ENCODE measurements at regions not wholly inside any gene's neighbourhood (a gene's known extent, or its start where the extent isn't known, plus 50 kb on each side); places are given as distances from the start of the nearest gene placed in this dataset.
"Not testable (repeated sequence)": the region's sequence is repeated elsewhere in the genome, so short reads cannot be mapped to it uniquely, and the experiment has no call there.

DNA sequence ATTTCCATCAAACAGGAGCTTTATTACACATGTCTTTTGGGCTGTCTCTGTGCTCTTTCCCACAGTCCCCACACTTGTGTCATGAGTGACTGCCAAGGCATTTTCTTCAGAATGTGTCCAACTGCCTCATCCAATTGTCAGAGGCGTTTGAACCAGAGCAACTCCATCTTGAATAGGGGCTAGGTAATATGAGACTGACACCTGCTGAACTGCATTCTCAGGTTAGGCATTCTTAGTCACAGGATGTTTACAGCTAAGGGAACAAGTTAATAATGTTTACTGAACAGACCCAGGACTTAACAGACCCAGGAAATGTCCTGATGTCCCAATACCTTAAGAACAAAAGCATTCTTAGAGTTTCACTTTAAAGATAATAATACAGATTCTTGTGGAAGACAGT lies 595.5 kb downstream of the REEP3 start:
- peaks cover 3% of the 10 kb centered on the region; the same call in 1 of the 2 replicates for H3K27me3 ChIP-seq (ENCODE audit: low read depth)
- H3K4me3 ChIP-seq, result no peak overlapping the region
- DNase-seq (ENCODE audit: low spot score in 2 of 2), result no peak
- H3K36me3 ChIP-seq (replicated peaks), result no peaks in the 10 kb centered on the region
- H3K9me3 ChIP-seq, result no peaks in the 10 kb centered on the region
- in situ Hi-C loops (cut with MboI; ENCODE audit: low sequenced_read_pairs), result no loop called here
- H3K4me1 ChIP-seq, result no peaks in the 10 kb centered on the region

DNA sequence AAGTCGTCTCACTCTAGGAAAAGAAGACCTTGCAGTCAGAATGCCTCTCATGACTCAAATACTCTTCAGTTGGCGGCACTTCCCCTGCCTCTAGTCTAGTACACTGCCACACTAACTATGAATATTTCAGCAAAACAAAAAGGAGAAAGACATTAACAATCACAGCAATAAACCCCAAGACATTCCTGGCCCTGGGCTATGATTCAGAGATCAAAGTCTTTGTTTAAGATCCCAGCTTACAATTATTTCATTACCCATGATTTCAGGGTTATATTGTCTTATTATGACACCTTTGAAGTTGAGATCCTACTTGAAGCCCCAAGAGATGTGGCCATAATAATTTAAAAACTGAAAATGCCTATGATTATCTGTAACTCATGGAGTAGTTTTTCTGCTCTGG lies 597.5 kb downstream of the REEP3 start:
- peaks cover 3% of the 10 kb centered on the region; the same call in 1 of the 2 replicates for H3K27me3 ChIP-seq (ENCODE audit: low read depth)
- H3K4me3 ChIP-seq, result no peak overlapping the region
- H3K36me3 ChIP-seq (replicated peaks), result no peaks in the 10 kb centered on the region
- DNase-seq (ENCODE audit: low spot score in 2 of 2), result no peak
- no peaks in the 10 kb centered on the region for H3K4me1 ChIP-seq
- no peaks in the 10 kb centered on the region for H3K9me3 ChIP-seq
- in situ Hi-C loops (cut with MboI; ENCODE audit: low sequenced_read_pairs), result no loop called here

DNA sequence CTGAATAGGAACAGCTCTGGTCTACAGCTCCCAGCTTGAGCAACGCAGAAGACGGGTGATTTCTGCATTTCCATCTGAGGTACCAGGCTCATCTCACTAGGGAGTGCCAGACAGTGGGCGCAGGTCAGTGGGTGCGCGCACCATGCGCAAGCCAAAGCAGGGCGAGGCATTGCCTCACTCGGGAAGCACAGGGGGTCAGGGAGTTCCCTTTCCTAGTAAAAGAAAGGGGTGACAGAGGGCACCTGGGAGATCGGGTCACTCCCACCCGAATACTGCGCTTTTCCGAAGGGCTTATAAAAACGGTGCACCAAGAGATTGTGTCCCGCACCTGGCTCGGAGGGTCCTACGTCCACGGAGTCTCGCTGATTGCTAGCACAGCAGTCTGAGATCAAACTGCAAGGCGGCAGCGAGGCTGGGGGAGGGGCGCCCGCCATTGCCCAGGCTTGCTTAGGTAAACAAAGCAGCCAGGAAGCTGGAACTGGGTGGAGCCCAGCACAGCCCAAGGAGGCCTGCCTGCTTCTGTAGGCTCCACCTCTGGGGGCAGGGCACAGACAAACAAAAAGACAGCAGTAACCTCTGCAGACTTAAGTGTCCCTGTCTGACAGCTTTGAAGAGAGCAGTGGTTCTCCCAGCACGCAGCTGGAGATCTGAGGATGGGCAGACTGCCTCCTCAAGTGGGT lies 599.2 kb downstream of the REEP3 start:
- H3K27me3 ChIP-seq (ENCODE audit: low read depth); H3K9me3 ChIP-seq; H3K36me3 ChIP-seq (replicated peaks); H3K4me3 ChIP-seq; in situ Hi-C loops (cut with MboI; ENCODE audit: low sequenced_read_pairs); H3K4me1 ChIP-seq; DNase-seq (ENCODE audit: low spot score in 2 of 2): not testable (repeated sequence)

DNA sequence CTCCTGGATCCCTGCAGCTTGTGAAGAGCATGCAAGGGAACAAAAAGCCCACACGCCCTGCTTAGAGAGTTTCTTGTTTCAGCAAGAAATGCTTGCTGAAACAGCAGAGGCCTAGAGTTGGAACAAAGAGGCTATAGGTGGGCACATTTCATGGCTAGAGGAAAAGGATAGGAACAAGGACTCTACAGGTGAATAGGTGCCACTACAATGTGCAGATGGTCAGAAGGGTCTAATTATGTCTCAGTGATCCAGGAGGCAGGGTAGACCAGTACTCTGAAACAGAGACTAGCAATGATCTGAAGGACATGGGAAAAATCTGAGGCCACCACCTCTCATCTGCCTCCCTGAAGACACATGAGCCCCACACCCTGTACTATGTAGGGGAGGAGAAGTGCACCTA lies 609.0 kb downstream of the REEP3 start:
- in situ Hi-C loops (cut with MboI; ENCODE audit: low sequenced_read_pairs), result no loop called here
- DNase-seq (ENCODE audit: low spot score in 2 of 2), result no peak
- Histone ChIP-seq H3K36me3 (replicated peaks) (no peaks in the 10 kb centered on the region), H3K9me3 (no peaks in the 10 kb centered on the region), H3K4me3 (no peak overlapping the region), H3K27me3 (ENCODE audit: low read depth) (peaks cover 3% of the 10 kb centered on the region; the same call in 1 of the 2 replicates), H3K4me1 (no peaks in the 10 kb centered on the region)

DNA sequence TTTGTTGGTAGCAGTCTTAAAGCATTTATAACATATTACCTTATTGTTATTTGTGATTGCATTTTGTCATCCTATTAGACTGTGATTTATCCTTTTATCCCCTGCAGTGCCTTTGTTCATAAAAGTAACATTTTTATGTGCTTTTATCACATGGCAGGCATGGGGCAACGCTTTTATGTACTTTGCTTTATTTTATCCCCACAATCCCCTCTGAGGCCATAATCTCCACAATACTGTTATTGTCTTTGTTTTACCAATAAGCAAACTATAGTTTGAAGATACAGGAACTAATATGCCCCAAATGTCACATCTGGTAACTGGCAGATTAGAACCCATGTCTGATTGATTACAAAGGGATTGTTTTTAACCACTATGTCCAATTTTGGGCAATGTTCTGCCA lies 613.5 kb downstream of the REEP3 start:
- DNase-seq (ENCODE audit: low spot score in 2 of 2), result no peak
- Histone ChIP-seq H3K36me3 (replicated peaks) (no peaks in the 10 kb centered on the region), H3K9me3 (no peaks in the 10 kb centered on the region), H3K4me1 (no peaks in the 10 kb centered on the region), H3K27me3 (ENCODE audit: low read depth) (peaks cover 3% of the 10 kb centered on the region; the same call in 1 of the 2 replicates), H3K4me3 (no peak overlapping the region)
- in situ Hi-C loops (cut with MboI; ENCODE audit: low sequenced_read_pairs), result no loop called here

DNA sequence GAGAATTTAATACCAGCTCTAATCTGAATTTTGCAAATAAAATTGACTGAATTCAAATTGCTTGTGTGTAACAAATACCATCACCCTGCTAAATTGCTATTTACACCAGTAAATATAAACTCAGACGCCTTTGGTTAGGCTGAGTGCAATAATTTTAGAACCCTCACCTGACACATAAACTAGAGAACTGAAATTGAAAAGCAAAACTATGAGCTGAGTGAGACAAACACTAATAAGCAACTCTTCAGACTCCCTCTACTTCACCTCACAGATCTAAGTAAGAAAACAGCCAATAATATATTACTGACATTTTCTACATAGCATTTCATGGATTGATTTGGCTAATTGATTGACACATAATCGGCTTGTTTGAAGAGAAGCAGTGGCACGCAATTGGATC lies 621.2 kb downstream of the REEP3 start:
- Histone ChIP-seq H3K4me3 (no peak overlapping the region), H3K4me1 (no peaks in the 10 kb centered on the region), H3K36me3 (replicated peaks) (no peaks in the 10 kb centered on the region), H3K9me3 (no peaks in the 10 kb centered on the region), H3K27me3 (ENCODE audit: low read depth) (no peaks in the 10 kb centered on the region)
- no peak for DNase-seq (ENCODE audit: low spot score in 2 of 2)
- in situ Hi-C loops (cut with MboI; ENCODE audit: low sequenced_read_pairs), result no loop called here

DNA sequence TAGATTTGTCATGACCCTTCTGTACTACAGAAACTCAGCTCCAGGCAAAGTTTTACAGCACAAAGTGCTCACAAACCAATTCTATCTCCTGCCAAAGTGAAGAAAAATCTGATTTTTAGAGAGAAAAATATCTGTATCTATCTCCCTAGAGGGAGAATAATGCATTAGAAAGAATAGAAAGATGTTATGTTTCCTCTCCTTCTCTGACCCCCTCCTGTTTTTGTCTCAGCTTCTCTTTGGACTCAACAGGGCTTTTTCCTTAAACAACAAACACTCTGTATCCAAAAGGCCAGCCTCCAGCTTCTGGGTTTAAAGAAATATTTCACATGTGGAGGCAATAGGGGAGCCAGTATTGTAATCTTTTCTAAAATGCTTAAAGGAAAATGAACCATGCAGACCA lies 627.4 kb downstream of the REEP3 start:
- in situ Hi-C loops (cut with MboI; ENCODE audit: low sequenced_read_pairs), result no loop called here
- H3K36me3 ChIP-seq (replicated peaks), result no peaks in the 10 kb centered on the region
- H3K27me3 ChIP-seq (ENCODE audit: low read depth), result no peaks in the 10 kb centered on the region
- no peaks in the 10 kb centered on the region for H3K9me3 ChIP-seq
- DNase-seq (ENCODE audit: low spot score in 2 of 2), result no peak
- H3K4me3 ChIP-seq, result no peak overlapping the region
- H3K4me1 ChIP-seq, result no peaks in the 10 kb centered on the region

DNA sequence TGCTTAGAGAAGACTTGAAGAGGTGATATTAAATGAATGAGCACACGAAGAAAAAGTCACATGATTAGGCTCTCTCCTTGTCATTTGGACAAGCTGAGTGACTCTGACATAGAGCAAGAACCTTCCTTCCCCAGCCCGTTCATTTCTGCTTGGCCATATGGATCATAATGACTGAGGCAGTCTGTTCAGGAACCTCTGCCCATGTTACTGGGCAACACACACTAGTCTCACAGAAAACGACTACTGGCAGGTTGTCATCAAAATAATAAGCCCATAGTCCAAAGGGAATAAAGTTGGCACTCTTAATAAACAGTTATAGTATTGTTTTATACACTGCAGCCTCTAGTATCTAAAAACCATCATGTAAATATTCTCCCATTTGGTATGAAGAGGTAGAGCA lies 635.0 kb downstream of the REEP3 start:
- Histone ChIP-seq H3K27me3 (ENCODE audit: low read depth) (no peaks in the 10 kb centered on the region), H3K4me1 (no peaks in the 10 kb centered on the region), H3K36me3 (replicated peaks) (no peaks in the 10 kb centered on the region), H3K4me3 (no peak overlapping the region), H3K9me3 (no peaks in the 10 kb centered on the region)
- no peak for DNase-seq (ENCODE audit: low spot score in 2 of 2)
- in situ Hi-C loops (cut with MboI; ENCODE audit: low sequenced_read_pairs), result no loop called here

DNA sequence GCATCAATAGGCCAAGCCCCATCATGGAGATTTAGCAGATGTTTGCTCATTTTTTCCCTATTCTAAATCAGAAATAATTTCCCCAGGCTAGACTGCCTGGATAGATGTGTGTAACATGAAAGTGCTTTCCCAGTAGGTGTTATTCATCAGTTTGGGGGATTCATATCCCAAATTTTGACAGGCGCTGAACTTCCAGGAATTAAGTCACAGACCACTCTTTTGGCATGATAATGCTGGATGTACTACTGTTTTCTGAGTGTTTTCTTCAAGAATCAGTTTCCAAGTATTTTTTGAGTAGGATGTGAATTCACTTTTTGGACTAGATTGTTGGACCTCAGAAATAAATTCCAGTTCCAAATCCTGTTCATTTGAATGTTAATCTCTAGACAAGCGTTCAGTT lies 637.4 kb downstream of the REEP3 start:
- Histone ChIP-seq H3K9me3 (no peaks in the 10 kb centered on the region), H3K36me3 (replicated peaks) (no peaks in the 10 kb centered on the region), H3K27me3 (ENCODE audit: low read depth) (no peaks in the 10 kb centered on the region), H3K4me1 (no peaks in the 10 kb centered on the region), H3K4me3 (no peak overlapping the region)
- DNase-seq (ENCODE audit: low spot score in 2 of 2), result no peak
- in situ Hi-C loops (cut with MboI; ENCODE audit: low sequenced_read_pairs), result no loop called here

DNA sequence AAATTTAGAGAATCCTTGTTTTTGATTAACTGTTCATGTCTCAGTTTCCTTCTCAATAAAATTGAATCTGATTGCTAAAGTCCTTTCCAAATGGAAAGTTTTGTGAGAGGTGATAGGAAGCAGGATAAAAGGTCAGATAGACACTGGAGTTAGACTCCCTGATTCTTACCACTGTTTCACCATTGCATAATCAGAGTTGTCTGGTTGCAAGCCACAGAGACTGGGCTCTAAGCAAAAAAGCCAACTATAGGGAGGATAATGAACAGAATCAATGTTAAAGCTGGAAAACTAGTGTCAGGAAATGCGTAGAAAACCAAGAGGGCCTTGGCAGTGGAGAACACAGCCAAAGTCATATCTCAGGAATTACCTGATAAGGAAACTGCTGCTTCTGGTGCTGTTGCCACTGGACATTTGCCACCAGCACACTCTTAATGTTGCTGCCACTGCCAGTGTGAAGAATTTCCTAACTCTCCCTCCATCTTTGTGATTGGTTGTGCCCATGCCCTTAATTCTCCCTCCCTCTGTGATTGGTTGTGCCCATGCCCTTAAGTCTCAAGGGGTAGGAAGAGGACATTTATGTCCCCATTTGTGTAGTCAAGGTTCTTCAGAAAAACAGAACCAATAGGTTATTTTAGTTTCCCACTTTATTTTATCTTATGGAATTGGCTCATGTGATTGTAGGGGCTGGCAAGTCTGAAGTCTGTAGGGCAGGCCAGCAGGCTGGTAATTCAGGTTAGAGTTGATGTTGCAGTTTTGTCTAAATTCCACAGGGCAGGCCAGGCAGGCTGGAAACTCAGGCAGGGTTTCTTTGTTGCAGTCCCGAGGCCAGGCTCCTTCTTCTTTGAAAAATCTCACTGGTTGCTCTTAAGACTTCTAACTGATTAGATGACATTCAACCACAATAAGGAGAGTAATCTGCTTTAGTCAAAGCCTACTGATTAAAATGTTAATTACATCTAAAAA lies 639.0 kb downstream of the REEP3 start:
- no peaks in the 10 kb centered on the region for H3K36me3 ChIP-seq (replicated peaks)
- DNase-seq (ENCODE audit: low spot score in 2 of 2), result no peak
- H3K9me3 ChIP-seq, result no peaks in the 10 kb centered on the region
- H3K4me1 ChIP-seq, result no peaks in the 10 kb centered on the region
- H3K27me3 ChIP-seq (ENCODE audit: low read depth), result no peaks in the 10 kb centered on the region
- in situ Hi-C loops (cut with MboI; ENCODE audit: low sequenced_read_pairs), result no loop called here
- H3K4me3 ChIP-seq, result no peak overlapping the region

DNA sequence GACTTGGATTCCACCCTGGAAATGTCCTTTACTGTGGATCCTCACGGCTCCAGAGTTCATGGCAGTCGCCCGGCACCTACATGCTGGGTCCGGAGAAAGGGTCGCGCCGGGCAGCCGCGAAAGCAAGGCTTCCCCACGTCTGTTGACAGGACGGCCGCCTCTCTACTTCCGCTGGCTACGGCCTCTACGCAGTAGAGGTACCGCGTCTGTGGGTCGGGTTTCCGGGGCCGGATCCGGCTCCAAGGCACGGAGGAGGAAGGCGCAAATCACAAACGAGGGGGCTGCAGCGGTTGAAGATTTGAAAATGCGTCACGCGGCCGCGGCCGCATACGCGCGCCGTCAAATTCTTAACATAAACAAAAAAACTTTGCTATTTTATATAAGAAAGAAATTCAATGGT lies 649.6 kb downstream of the REEP3 start:
- in situ Hi-C loops (cut with MboI; ENCODE audit: low sequenced_read_pairs), result no loop called here
- no peaks in the 10 kb centered on the region for H3K4me1 ChIP-seq
- H3K27me3 ChIP-seq (ENCODE audit: low read depth), result no peaks in the 10 kb centered on the region
- no peak for DNase-seq (ENCODE audit: low spot score in 2 of 2)
- no peak overlapping the region for H3K4me3 ChIP-seq
- H3K9me3 ChIP-seq, result no peaks in the 10 kb centered on the region
- H3K36me3 ChIP-seq (replicated peaks), result no peaks in the 10 kb centered on the region

DNA sequence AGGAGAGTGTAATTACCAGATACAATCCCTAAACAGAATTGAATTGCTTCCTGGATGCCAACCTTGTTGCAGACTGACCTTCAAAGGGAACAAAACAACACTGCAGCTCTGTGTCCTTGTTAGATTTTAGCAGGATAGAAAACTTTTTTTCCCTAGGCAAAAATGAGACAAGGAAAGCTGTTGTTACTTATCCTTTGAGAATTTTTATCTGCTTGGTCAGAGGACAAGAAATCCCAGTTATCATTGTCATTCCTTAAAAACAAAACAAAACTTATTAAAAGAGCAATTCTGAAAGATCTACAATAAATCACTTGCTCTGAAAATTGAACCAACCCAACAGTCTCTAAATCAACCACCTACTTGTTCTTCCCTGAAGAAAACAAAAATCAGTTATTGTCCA lies 652.6 kb downstream of the REEP3 start:
- Histone ChIP-seq H3K4me3 (no peak overlapping the region), H3K4me1 (no peaks in the 10 kb centered on the region), H3K9me3 (no peaks in the 10 kb centered on the region), H3K36me3 (replicated peaks) (no peaks in the 10 kb centered on the region), H3K27me3 (ENCODE audit: low read depth) (no peaks in the 10 kb centered on the region)
- DNase-seq (ENCODE audit: low spot score in 2 of 2), result no peak
- in situ Hi-C loops (cut with MboI; ENCODE audit: low sequenced_read_pairs), result no loop called here

DNA sequence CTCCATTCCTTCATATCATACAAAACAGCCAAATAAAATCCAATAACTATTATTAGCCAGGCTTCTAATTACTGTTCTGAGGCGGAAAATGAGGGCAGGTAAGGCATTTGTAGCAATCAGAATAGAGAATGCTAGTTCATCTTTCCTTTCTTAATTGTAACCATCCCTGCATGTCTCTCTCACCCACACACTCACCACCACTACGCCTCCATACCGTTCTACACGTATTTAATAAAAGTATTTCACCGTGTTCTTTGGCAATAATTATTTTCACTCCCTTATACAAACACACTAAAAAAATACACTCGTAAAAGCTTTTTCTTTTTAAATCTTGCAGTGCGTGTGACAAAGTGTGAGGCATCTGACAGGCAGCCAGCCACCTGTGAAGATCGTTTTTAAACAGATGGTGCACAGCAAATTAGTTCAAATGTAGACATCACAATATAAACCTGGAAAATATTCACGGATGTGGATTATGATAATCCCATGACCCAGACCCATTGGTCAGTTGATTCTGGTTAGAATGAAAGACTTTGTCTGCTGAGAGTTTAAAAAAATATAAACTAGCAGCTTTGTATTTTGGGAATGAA lies 653.6 kb downstream of the REEP3 start:
- in situ Hi-C loops (cut with MboI; ENCODE audit: low sequenced_read_pairs), result no loop called here
- H3K4me1 ChIP-seq, result no peaks in the 10 kb centered on the region
- H3K36me3 ChIP-seq (replicated peaks), result no peaks in the 10 kb centered on the region
- DNase-seq (ENCODE audit: low spot score in 2 of 2), result no peak
- H3K4me3 ChIP-seq, result no peak overlapping the region
- no peaks in the 10 kb centered on the region for H3K27me3 ChIP-seq (ENCODE audit: low read depth)
- H3K9me3 ChIP-seq, result no peaks in the 10 kb centered on the region

All from HAP-1 (cell line).